NCI-H2107 treated with DMSO at 0.1 percent for 48 hours (cell line): ENCODE measurements at regions not wholly inside any gene's neighbourhood (a gene's known extent, or its start where the extent isn't known, plus 50 kb on each side); places are given as distances from the start of the nearest gene placed in this dataset.
"Not testable (repeated sequence)": the region's sequence is repeated elsewhere in the genome, so short reads cannot be mapped to it uniquely, and the experiment has no call there.

ENCODE experiments used
- DNase-seq: peaks from one replicate; lab custom pipeline; 2025; ENCODE audit not compliant: unreplicated experiment; lab: John Stamatoyannopoulos, UW

DNA sequence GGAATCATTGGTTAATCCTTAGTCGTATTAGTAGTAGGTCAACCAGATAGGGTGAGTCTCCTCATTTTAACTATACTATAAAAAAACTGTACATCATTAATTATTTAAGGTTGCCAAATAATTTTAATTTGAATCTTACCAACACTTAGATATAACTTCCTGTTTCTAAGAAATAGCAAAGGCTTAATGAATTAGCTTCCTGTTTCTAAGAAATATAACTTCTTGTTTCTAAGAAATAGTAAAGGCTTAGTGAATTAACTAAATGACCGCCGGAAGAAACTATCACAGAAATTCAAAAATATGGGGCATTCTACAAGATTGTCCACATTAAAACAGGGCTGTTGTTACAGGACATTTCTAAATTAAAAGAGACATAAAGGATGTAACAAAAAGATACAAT is 392.9 kb upstream of the FOXG1 start:
- no peak for DNase-seq

DNA sequence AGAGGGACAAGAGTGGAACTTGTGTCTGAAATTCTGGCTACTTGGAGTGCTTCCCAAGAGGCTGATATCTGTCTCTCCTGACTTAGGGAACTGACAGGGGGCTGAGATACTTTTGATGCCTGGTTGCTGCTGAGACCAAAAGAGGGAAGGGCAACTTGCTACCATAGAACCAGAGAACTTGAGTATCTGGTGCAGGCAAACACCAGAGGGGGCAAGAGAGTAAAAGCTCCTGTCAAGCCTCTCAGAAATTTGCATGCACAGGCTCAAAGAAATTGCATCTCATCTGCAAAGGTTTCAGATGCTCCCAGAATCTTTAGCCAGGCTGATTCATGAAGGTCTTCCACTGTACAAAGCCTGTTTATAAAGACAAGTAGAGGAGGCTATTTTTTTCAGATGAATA is 391.3 kb upstream of the FOXG1 start:
- no peak for DNase-seq

DNA sequence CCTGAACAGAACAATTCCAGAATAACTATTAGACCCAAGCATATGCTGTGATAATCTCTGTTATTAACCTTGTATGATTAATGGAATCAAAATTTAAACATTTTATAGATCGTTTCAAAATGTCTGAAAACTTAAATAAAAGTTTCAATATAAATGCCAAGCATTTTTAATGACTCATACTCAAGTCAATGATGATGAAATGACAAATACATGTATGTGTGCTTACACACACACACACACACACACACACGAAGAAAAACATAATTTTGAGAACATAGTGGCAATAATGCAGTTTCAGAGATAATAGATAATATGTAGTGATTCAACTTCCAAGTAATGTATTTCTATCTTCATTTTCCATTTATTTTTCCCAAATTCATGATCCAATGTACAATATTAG is 384.9 kb upstream of the FOXG1 start:
- DNase-seq: no peak

DNA sequence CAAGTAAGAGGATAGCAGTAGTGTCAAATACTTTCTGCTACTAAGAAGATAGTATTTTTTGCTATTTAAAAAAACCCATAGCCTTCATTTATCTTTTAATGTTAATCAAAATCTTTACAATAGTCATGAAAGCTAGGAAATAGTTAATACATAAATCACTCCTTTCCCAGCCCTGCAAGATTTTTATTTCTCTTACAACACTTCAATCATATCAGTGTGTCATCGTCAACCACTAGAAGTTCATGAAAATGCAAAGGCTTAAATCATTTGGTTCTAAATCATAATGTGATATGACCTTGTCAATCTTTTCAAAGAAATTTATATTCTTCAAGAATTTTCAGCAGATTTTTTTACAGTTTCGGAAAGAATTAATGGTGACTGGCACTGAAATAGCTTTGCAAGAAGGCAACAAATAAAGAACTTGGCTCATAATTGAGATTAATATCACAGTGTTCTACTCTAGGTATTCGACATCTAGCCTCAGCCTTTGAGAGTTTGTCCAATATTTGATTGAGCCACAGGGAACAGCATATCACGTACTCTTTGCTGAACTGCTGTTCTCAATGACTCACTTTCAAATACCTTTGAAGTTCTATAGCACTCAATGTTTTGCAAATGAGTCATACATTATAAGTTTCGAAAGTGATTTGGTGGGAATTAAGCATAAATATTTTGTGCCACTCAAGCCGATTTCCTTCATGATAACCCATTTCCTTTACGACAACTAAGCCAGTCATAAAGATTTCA is 384.0 kb upstream of the FOXG1 start:
- DNase-seq: no peak

DNA sequence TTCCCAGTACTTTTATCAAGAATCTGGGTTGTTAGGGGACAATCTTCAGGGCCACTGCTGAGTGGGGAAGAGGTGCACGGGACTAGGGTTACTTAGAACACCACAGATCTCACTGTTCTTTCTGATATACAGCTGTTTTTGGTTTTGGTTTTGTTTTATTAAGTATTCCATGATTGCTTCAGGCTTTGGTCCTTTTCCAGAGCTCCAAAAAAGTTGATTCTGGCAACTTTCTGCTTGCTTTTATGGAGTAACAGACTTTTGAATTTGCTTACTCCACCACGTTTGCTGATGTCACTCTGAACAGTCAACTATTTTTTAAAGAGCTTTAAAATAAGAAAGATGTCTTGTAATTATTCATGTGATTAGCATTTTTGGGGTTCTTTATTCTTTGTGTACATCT is 368.1 kb upstream of the FOXG1 start:
- DNase-seq: no peak

DNA sequence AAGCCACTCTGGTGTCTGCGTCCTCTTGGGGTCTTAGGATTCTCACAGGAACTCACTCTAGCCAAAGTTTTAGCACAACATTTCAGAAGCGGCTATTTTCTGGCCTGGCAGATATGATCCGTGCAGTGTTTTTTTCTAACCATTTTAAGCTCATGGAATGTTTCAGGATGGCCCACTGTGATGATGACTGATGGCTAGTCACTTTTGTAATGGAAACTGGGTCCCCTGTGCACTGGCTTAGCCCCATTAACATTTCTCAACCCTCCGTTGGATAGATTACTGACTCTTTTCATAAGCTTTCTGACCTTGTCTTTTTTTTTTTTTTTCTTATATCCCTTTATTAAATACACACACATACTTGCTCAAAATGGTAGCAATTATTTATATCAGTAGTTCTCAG is 364.9 kb upstream of the FOXG1 start:
- DNase-seq: not testable (repeated sequence)

DNA sequence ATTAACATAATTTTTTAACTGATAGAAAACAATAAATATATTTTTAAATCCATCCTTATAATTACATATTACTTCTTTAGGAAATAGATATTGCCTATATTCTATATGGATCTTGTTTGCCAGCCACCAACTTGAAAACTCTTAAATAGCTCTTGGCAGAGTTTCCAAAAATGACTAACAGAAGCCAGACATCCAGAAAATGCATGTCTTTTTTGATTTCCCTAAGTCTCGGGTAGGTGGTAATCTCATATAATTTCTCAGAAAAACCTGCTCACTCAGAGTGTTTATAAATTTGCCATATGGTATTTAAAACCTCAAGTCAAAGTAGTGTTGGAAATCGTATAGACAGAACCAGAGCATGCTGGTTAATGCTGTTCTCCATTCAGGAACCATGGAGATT is 360.4 kb upstream of the FOXG1 start:
- DNase-seq: no peak

DNA sequence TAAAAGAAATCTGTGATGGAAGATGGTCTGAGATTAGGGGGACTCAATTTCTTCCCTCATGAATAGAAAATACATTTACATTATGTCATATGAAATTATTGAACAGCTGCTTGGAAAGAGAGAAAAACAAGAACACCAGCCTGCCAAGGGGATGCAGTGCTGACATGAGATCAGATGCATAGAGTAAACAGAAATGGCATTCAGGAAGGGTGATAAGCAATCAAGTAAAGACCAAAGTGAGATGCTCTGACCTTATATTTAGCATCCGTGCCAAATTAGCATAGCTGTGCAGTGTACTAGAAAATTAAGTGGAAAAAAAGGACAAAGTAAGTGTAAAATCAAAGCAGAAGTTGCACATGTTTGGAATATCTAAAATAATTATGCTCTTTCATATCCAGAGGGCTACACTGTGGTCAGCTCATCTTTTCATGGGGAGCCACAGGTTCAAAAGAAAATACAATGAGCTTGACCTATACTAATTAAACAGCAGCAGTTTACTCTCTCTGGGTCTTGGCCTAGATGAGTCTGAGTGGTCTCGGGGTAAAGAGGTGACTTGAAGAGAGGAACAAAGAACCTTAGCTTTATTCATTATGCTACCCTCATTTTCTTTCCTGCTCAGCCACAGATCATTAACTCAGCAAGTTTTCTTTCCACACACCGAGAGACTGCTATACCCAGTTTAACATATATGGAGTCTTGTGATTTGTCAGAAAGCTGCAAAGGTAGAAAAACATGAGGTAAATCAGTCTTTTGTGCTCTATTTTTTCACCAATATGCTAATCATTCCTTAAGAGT is 359.4 kb upstream of the FOXG1 start:
- DNase-seq: no peak

DNA sequence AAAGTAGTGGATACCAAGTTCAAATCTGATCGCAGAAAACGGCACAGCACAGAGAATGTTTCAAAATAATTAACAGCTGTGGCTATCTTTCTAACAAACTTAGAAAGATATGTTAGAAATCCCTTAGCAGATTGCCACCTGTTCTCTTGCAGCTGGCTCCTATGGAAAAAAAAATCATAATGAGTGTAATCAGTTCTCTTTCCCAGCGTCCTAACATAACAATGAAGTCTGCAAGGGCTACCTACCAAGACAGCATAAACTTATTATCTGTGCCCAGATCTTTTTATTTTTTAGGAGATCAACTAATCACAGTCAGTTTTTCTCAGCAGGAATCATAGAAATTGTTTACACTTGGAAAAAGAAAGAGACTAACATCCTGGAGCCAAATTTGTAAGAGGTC is 358.6 kb upstream of the FOXG1 start:
- no peak for DNase-seq

DNA sequence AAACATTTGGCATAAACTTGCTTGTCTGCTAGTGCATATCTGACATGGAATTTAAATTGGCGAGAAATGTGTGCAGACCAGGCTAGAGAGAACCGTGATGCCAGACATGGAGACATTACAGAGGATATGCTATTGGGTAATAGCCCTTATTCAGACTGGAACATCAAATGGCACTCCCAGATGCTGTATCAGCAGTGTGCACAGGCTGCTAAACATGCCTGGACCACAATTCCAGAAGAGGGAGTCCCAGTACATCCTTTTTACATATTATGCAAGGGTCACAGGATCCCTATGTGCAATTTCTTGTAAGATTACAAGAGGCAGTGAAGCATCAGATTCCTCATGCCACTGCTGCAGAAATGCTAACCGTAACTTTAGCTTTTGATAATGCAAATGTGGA is 354.5 kb upstream of the FOXG1 start:
- no peak for DNase-seq

DNA sequence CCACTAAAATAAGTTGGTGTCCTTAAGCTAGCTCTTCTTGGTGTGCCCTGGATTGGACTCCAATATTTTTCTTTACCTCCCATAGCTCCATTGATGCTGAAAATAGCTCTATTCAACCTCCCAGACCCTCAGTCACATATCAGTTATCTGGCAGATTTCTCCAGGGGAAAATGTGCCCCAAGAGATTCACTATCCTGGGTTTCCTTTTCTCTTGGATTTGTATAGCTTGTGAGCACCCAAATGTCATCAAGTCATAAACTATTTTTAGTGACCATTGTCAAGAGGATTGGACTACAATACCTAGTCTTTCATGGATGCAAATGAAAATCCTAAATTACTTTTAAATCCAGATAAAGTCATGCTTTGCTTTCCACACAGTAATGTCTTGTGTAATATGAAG is 339.6 kb upstream of the FOXG1 start:
- no peak for DNase-seq

DNA sequence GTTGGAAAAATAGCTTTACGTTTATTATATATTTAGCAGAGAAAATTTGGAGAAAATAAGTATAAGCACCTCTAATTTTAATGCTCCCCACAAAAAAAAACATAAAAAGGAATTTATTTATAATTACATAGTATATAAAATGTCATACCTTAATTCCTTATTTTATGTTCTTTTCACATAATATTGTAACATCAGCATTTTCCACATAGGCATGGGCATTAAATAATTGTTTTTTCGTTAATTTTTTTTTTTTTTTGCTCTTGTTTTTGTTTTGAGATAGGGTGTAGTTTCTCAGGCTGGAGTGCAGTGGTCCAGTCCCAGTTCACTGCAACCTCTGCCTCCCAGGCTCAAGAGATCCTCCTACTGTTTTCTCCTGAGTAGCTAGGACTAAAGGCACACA is 329.8 kb upstream of the FOXG1 start:
- DNase-seq: no peak

DNA sequence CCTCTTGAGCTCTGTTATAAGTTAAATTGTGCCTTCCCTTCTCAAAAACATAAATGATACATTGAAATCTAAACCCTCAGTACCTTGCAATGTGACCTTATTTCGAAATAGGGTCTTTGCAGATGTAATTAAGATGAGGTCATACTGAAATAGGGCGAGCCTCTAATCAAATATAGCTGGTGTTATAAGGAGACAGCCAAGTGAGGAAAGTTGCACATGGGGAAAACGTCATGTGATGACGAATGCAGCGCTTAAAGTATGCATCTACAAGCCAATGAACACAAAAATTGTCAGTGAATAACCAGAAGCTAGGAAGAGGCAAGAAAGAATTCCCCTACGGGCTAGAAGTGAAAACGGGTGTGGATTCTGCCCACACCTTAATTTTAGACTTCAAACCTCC is 305.2 kb upstream of the FOXG1 start:
- no peak for DNase-seq

DNA sequence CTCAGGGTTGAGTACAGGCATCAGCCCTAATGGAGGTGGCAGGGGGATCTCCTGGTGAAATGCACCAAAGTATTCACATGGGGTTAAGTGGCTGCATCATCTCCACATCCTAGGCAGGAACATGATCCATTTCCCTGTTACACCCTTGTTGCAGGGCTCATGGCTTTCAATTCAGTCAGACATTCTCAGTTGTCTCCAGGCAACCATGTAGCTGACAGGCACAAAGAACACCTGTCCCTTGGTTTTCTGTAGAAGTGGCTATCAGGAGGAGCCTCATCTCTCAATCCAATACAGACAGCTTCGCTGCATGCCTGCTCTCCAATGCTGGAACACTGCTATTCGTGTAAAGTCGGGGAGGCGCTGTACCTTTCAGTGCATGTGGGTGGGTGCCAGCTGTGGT is 299.0 kb upstream of the FOXG1 start:
- no peak for DNase-seq

DNA sequence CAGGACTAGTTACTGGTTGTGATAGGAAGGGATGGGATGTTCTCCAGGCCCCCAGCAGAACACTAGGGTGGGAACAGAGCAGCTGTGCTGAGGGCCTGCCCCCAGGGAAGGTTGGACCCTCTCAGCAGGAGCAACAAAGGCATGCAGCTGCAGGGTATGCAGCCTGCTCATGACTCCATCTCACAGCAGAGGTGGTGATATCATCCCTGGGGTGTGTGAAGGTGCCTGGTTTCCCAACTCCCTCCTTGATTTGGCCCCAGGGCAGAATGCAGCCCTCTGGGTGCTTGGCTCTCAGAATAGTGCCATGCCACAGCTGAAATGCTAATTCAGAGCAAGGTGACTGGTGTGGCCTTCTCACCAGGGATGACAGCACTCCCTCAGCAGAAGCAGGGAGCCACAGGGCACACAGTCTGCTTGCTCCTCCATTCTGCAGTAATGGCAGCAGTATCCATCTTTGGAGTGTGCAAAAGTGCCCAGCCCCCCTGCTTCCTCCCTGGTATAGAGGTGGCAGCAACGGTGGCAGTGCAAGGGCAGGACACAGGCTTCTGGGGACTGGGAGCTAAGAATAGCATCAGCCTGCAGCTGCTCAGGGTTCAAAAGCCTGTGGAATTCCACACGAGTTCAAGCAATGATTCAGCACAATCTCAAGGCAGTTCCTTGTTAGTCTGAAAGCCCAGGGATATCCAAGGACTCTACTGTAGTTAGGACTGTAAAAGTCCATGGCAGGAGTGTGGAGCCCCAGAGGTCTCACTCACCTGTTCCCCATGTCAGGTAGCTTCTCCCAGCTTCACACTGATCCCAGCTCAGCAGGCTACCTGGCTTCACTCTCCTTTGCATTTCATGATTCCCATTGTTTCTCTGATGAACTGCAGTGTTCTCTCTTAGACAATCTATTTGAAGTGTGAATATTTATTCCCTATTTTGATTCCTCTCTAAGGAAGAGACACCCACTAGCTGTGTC is 298.1 kb upstream of the FOXG1 start:
- no peak for DNase-seq

DNA sequence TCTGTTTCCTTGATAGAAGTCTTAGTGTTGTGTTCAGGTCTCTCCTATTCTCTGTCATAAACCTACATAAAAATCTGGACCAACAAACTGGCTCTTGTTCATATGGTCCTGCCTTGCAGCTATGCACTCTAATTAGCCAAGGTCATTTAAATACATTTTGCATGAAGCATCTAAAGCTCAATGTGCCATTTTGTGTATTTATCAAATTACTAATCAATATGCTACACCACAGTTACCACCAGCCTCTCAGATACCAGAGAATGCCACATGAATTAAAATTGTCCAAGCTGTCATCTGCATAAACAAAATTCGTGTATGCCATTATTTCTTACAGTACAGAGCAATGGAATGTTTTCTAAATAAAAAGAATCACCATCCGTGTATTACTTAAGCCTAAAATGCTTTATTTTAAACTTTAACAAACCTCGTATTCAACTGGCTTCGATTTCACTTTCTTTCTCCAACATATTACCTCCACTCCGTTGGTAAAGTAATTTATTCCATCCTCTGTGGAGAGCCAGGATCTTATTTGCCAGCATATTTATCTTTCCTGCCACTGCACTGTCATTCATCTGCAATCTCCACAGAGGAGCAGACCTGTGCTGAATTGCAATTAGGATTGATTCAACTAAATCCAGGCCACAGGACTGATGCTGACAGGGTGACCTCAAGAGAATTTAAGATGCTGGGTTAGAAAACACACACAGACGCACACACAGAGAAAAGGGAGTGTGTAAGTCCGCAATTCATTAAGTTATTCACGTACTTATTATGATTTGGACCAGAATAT is 284.1 kb upstream of the FOXG1 start:
- DNase-seq: no peak

DNA sequence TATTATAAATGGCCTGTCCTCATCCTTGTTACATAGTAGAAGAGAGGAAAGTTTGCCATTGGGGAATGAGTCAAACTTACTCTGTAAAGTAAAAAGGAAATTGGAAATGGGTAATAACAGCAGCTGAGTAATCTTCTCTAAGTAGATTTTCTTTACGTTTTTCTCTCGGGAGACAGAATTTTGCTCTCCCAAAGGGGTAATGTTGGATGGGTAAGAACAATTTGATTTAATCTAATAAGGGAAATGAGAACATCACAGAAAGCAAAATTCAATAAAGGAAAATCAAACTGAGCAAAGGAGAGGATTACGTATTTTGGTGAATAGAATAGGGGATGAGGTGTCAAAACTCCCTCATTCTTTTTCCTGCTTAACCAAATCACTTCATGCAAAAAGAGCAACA is 283.1 kb upstream of the FOXG1 start:
- no peak for DNase-seq

DNA sequence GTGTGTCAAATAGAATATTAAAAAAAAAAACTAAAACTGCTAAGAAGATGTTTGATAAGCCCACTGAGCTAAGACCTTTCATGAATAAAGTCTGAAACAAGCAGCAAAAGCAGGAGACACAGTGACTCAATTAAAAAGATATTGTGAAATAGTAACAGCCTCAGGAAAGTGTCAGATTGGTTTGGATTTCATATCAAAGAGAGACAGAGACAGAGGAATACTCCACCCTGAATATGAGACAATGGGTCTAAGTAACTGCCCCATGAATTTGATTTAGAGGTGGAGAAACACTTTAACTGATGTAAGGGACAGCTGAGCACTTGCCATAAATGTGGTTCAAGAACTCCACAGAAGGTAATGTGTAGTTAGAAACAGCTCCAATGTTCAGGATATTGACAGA is 277.9 kb upstream of the FOXG1 start:
- DNase-seq: no peak

DNA sequence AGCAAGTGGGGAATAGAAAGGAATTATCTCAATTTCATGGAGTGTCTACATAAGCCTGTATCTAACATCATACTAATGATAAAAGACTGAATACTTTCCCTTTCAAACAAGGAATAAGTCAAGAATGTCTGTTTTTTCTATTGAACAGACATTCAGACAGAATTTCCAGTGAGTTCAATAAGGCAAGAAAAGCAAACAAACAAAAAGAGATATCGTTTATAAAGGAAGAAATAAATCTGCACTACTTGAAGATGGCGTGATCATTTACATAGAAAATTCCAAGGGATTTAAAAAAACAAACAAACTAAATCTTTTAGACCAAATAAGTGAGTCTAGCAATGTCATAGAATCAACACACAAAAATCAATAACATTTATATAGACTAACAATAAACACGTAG is 273.1 kb upstream of the FOXG1 start:
- no peak for DNase-seq

DNA sequence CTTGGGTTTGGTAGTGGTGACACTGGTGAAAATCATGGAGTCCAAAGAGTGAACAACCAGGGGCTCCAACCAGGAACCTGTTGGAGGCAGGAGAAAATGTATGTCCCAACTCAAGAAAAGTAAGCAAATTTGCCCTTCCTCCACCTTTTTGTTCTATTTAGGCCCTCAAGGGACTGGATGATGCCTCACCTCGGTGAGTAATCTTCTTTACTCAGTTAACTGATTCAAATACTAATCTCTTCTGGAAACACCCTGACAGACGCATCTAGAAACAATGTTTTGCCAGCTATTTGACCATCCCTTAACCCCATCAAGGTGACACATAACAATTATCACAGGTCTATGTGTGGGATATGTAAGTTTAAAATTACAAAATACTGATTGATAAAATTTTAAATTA is 272.4 kb upstream of the FOXG1 start:
- DNase-seq: no peak

DNA sequence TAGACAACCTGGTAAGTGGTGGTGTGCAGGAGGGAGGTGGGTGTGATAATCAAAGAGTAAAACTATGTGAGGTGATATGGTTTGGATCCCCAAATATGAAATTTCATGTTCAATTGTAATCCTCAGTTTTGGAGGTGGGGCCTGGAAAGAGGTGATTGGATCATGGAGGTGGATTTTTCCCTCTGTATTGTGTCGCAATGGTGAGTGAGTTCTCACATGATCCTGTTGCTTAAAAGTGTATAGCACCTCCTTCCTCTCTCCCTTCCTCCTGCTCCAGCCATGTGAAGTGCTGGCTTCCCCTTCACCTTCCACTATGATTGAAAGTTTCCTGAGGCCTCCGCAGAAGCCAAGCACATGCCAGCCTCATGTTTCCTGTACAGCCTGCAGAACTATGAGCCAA is 270.2 kb upstream of the FOXG1 start:
- no peak for DNase-seq
